ENCODE measurements at regions not wholly inside any gene's neighbourhood (a gene's known extent, or its start where the extent isn't known, plus 50 kb on each side); places are given as distances from the start of the nearest gene placed in this dataset.

- DNase-seq, result no peak
Observed at GRCh38 chr5:96088706-96089498, 127.3 kb upstream of the ELL2 start.

DNA sequence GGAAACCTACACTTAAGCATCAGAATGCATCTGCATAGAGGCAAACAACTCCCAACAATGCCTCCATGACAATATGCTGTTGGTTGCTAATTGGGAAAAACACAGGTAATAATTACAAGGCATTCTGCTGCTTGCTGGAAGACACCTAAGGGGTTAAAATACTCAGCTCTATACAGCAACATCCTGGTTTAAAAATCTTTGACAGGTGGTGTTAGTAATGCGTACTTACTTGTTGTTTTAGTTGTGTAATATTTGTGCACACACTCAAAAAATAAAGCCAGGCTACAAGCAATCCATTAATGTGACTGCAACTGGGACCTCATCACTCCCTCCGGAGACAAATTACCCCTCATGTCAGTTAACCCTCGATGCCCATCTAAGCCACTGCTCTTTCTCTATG lies 126.3 kb upstream of the ELL2 start:
- no peak for DNase-seq

DNA sequence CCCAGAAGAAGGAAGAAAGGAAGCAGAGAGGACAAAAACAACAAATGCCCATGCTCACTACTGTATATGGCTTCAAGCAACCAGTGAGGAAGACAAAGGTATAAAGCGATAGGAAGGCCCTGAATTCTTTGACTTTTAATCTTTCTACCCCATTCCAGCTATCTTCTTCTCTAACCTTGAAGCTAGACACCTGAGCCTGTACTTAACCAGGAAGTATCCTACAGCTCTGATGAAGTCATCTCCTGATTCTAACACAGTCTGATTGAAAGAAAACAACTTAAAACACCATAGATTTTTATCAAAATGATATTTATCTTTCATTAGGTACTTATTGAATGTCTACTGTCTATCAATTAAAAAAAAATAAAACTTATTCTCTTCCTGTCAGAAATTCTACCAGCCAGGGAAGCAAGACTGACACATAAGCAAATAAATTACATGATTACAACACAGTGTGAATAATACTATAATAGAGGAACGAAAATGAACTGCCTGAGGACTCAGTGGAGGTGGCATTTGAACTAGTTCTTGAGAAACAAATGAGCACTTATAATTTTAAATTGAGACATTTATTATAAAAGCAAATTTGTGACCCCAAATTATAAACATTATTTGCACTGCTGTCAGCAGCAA lies 123.3 kb upstream of the ELL2 start:
- no peak for DNase-seq

- no peak for DNase-seq
Observed at GRCh38 chr5:96083361-96083881, 121.8 kb upstream of the ELL2 start.

DNA sequence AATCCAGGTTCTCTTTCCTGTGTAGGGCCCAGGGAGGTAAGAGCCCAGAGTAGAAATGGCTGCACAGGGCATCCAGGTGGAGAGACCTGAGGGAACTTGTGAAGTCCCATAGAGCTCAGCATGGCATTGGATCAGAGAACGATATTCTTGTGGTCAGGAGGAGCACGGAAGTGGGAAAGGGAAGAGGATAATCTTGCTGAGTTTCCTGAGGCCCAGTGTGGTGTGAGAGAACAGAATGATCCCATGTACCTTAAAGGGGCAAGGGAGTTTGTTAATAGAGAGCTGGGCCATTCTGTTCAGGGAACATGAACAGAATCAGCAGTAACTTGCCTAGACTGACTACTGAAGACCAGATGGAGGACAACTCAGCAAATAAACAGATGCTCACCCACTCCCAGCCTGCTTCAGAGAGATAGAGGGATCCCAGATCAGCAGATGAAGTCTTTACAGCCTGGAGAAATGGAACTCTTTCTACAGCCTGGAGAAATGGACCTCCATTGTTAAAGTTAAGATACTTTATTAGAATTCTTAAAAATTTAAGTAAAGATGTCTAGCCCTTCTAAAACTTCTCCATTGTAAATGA lies 119.7 kb upstream of the ELL2 start:
- DNase-seq, result no peak

- no peak for DNase-seq
Observed at GRCh38 chr5:96080557-96080956, 118.9 kb upstream of the ELL2 start.

- DNase-seq, result no peak
Observed at GRCh38 chr5:96079962-96080361, 118.3 kb upstream of the ELL2 start.

- DNase-seq, result no peak
Observed at GRCh38 chr5:96079075-96079474, 117.4 kb upstream of the ELL2 start.

DNA sequence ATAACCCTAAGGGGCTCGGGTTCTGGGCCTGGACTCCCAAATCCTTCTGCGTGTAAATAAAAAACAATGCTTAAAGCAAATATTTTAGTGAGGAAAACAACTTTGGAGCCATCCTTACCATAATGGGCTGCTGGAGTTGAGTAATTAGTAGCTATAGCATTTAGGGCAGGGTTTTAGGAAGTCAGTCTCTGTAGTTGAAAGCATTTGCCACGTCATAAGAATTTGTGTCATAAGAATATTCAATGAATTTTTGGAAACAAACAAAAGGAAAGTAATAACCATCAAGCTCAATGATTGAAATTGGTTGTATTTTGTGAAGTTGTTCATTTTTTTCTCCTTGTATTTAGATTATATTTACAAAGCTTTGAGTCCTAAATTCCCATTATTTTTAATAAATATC lies 114.8 kb upstream of the ELL2 start:
- no peak for DNase-seq

GRCh38 chr5:96075579-96076289 lies 114.1 kb upstream of the ELL2 start:
- DNase-seq, result no peak

DNA sequence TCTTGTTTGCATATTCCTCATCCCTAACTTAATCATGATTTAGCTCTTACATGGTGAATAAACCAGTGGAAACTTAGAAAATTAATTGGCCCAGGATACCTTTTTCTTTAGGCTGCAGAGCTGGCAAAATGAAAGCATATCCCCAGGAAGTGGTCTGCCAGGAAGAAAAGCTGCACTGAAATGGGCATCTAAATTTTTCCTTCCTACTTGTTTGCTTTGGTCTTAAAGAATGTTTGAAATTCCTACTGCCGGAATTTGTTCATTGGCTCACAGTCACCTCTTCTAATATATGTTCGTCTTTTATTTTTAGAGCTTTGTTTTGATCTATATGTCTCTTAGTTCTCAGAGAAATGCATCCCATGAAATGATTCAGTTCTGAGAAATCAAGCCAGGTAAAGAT lies 113.2 kb upstream of the ELL2 start:
- DNase-seq, result no peak

- DNase-seq, result no peak
Observed at GRCh38 chr5:96074460-96074859, 112.8 kb upstream of the ELL2 start.

DNA sequence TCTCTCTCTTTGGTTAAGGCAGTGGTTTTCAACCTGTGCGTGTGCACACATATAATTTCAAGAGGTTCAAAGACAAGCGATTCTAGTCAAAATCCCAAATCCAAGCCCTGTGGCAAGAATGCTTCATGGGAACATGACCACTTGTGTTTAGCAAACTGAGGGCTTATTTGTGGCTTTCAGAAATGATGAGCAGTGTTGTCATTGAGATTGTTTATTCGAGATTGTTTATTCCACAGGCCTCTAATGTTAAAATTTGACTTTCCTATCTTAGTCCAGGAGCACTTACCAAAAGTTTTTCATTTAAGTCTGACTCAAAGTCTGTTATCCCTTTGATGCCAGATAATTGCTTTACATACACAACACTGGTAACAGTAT lies 111.1 kb upstream of the ELL2 start:
- DNase-seq, result no peak

DNA sequence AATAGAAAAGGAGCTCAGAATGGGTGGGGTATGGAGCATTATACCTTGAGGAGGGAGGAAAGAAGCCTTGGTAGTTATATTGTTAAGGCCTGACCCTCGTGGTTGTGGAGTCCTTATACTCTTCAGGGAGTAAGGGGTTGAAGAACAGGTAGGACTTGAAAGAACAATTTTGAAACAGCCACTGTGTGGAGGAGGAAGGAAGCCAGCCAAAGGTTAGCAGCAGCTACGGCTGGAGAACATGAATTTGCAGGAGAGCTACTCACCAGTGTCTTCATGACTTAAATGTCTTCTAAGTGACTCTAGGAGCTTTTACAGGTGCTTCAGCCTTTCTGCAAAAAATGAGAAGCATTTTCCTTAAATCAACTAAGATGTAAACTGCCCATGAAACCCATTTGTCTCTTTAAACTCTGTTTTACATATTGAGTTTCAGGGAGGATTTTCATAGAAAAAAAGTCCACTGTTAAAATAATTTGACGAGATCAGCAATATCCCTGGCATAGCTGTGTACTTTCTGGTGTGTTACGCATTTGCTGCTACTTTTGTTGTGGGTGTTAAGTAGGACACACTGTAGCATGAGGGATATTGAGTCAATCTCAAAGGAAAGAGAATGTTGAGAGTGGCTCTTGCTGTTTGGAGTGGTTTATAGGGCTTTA lies 110.6 kb upstream of the ELL2 start:
- DNase-seq, result no peak

DNA sequence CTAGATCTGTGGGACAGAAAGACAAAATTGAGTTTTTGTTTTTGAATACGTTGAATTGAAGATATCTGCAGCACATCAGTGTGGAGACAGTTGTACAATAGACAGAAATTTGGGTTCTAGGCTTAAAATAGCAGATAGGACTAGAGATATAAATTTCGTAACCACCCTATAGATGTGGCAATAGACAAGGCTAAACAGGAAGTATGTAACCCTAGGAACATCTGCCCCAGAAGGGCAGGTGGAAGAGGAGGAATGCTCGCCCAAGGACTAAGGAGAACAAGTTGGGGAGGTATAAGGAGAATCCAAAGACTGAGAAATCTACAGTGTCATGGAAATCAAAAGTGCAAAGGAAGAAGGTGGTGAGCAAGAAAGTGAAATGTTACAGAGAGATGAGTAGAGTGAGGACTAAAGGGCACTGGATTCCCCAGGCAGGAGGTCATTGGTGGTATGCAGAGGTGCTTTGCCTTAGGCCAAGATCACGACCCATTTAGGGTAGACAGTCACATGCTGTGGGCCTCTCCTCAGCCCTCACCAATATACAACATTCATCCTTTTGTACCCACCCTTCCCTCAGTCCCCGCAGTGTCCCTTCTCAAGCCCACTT lies 109.1 kb upstream of the ELL2 start:
- no peak for DNase-seq

DNA sequence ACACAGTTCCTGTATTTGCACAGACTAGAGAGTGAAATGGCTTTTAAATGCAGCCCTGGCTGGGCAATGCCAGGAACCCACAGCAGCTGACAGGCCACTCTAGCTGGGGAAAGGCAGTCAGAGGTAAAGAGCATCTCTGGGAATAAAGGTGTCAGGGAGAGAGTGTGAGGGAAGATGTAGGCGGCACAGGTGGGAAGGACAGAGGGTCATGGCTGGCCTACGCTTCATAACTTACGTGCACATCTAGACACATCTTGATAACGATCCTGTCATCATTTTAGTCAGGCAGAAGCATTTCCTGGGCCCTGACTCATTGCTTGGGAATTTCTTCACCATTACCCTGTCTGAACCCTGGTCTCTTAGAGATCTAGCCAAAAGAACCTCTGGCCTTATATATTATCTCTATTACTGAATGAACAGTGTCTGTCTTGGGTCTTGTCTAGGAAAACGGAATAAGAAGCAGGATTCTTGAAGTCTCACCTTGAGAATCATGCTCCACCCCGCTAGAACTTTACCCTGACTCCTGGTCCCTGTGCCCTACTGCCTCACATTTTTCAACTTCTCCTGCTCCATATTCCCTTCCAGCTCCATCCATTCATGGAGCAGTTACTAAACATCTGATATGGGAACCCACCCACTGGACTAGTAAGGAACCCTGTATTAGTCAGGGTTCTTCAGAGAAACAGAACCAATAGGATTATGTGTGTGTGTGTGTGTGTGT lies 106.4 kb upstream of the ELL2 start:
- no peak for DNase-seq

- DNase-seq, result no peak
Observed at GRCh38 chr5:96067251-96067650, 105.6 kb upstream of the ELL2 start.

DNA sequence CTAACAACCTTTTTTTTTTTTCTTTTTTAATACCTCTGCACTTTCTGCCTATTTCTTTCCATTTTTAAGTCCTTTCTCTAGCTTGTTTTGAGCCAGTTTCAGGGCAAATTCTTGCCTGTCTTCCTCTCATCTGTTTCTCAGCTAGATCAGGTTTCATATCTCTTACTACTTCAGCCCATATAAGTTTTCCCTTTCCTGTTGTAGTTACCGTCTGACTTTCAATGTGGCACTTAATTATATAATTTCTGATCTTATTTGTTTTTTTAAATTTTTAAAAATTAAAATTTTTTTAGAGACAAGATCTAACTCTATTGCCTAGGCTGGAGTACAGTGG lies 104.7 kb upstream of the ELL2 start:
- no peak for DNase-seq

GRCh38 chr5:96065685-96066385 lies 104.2 kb upstream of the ELL2 start:
- no peak for DNase-seq

DNA sequence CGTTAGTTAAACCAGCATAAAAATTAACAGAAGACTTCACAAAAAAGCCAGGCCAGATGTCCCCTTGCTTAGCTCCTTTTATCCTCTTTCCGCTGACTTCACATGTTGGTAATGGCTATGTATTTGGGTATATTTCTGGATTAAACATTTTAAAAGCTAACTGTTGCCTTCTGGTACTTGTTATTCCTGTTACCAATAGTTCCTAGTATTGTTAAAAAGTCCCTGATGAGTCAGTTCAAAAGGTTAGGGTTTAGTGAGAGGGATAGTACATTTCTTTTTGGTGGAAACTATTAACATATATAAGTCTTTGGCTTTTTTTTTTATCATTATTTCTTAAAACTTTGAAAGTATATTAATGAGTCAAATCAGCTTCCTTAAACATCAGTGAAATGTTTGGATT lies 103.2 kb upstream of the ELL2 start:
- DNase-seq, result no peak

GRCh38 chr5:96062836-96063235 lies 101.2 kb upstream of the ELL2 start:
- DNase-seq, result no peak

All from NCI-H748 treated with DMSO at 0.1 percent for 48 hours (cell line).